ENCODE measurements at regions not wholly inside any gene's neighbourhood (a gene's known extent, or its start where the extent isn't known, plus 50 kb on each side); places are given as distances from the start of the nearest gene placed in this dataset.

DNA sequence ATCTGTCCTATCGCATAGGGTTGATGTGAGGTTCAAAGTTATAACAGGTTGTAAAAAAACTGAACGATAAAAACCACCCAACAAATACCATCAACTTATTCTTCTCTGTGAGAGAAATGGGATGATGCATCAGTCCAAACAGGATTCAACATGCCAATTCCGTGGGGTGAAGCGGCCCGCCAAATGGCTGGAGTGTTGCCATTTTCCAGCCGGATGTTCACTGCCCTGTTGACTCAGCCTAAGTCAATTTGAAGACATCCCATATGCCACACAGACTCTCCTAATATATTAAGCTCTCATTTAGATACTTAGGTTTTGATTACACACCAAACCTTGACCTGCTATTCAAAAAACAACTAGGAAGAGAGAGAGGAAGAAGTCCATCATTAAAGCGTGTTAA, 311.1 kb downstream of the VPS13C start (continued):
- TF ChIP-seq, protein P1, sequence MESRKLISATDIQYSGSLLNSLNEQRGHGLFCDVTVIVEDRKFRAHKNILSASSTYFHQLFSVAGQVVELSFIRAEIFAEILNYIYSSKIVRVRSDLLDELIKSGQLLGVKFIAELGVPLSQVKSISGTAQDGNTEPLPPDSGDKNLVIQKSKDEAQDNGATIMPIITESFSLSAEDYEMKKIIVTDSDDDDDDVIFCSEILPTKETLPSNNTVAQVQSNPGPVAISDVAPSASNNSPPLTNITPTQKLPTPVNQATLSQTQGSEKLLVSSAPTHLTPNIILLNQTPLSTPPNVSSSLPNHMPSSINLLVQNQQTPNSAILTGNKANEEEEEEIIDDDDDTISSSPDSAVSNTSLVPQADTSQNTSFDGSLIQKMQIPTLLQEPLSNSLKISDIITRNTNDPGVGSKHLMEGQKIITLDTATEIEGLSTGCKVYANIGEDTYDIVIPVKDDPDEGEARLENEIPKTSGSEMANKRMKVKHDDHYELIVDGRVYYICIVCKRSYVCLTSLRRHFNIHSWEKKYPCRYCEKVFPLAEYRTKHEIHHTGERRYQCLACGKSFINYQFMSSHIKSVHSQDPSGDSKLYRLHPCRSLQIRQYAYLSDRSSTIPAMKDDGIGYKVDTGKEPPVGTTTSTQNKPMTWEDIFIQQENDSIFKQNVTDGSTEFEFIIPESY (IDR thresholded peaks at IDR 0.05): no peak
- TF ChIP-seq ASH2L (IDR thresholded peaks at IDR 0.05; ENCODE audit: borderline replicate concordance, low read depth) (no peak), POLR2A (IDR thresholded peaks at IDR 0.05; ENCODE audit: low read depth, low read length) (no peak), PAX8 (IDR thresholded peaks at IDR 0.05) (no peak), RB1 (IDR thresholded peaks at IDR 0.05; ENCODE audit: borderline replicate concordance) (no peak), NFIC (IDR thresholded peaks at IDR 0.05; ENCODE audit: low read depth, low read length) (no peak), SMAD5 (IDR thresholded peaks at IDR 0.05; ENCODE audit: low read depth) (no peak), RBBP5 (conservative IDR thresholded peaks at IDR 0.05) (no peak), KAT2A (conservative IDR thresholded peaks at IDR 0.05; ENCODE audit: control insufficient read depth, low read depth, low read length) (no peak)

DNA sequence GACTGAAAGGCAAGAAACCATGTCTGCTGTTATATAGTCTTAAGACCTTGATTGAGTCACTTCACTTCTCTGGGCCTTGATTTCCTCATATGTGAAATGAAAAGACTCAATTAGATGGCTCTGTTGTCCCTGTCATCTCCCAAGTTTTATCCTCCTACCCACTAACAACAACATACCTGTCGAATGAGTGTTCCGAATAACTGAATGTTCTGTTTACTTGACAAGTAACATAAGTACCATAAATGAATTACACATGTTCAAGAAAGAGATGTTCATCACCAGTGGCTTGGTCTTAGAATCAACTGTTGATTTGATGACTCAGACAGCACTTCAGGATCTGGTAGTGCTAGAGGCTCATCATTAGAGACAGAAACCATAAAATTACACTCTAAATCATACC, 311.7 kb downstream of the VPS13C start:
- CTCF ChIA-PET: no interaction called here
- no peaks in the 10 kb centered on the region for H3K4me1 ChIP-seq (ENCODE audit: control insufficient read depth, insufficient read depth, low read length)
- DNase-seq (ENCODE audit: low read depth, low spot score): no peak
- POLR2A ChIA-PET: no interaction called here
- TF ChIP-seq SUPT20H (IDR thresholded peaks at IDR 0.05; ENCODE audit: borderline replicate concordance, control insufficient read depth, low read depth, low read length): no peak
- TF ChIP-seq PAX8 (IDR thresholded peaks at IDR 0.05): no peak
- no peak for TF ChIP-seq NR2C2 (IDR thresholded peaks at IDR 0.05; ENCODE audit: borderline replicate concordance, control insufficient read depth, insufficient read length, low read depth)
- TF ChIP-seq NFIC (IDR thresholded peaks at IDR 0.05; ENCODE audit: low read depth, low read length): no peak
- no peak for TF ChIP-seq SIX5 (IDR thresholded peaks at IDR 0.05; ENCODE audit: low read depth, low read length, severe bottlenecking)
- no peak for TF ChIP-seq PBX3 (IDR thresholded peaks at IDR 0.05; ENCODE audit: insufficient replicate concordance, low read depth, low read length)
- no peak for TF ChIP-seq TARDBP (IDR thresholded peaks at IDR 0.05; ENCODE audit: borderline replicate concordance)
- TF ChIP-seq HDGF (IDR thresholded peaks at IDR 0.05): no peak
- no peak for TF ChIP-seq TCF3 (IDR thresholded peaks at IDR 0.05; ENCODE audit: borderline replicate concordance, insufficient read depth, low read depth, low read length)
- TF ChIP-seq CBFB (IDR thresholded peaks at IDR 0.05; ENCODE audit: low read depth): no peak
- no peak for TF ChIP-seq ZNF24 (IDR thresholded peaks at IDR 0.05)
- TF ChIP-seq NRF1 (conservative IDR thresholded peaks at IDR 0.05; ENCODE audit: low read depth, low read length): no peak
- no peak for TF ChIP-seq RELA (IDR thresholded peaks at IDR 0.05; ENCODE audit: borderline replicate concordance, partially characterized antibody)
- no peak for TF ChIP-seq EED (IDR thresholded peaks at IDR 0.05; ENCODE audit: low read depth)
- no peak for TF ChIP-seq PAX5 (IDR thresholded peaks at IDR 0.05; ENCODE audit: borderline replicate concordance, low read depth, low read length)
- TF ChIP-seq ZBED1 (IDR thresholded peaks at IDR 0.05; ENCODE audit: borderline replicate concordance): no peak
- no peak for TF ChIP-seq YBX1 (IDR thresholded peaks at IDR 0.05)
- no peak for TF ChIP-seq MEF2A (IDR thresholded peaks at IDR 0.05; ENCODE audit: insufficient read depth, low read depth, low read length)
- no peak overlapping the region for H2AFZ ChIP-seq (ENCODE audit: control insufficient read depth, low read depth, low read length)
- intact Hi-C loops (cut with micrococcal nuclease; ENCODE audit: unreplicated experiment): no loop called here
- no peak for FAIRE-seq
- SMC1A ChIA-PET (ENCODE audit: uncharacterized antibody, unreplicated experiment): no interaction called here
- in situ Hi-C loops (cut with MboI): no loop called here
- no peaks in the 10 kb centered on the region for H3K9me3 ChIP-seq (replicated peaks; ENCODE audit: control insufficient read depth, insufficient read depth, low read length)
- H3K9ac ChIP-seq (ENCODE audit: control insufficient read depth, insufficient read depth, low read length): no peak overlapping the region
- H3K79me2 ChIP-seq (ENCODE audit: control insufficient read depth, insufficient read depth, low read length): no peaks in the 10 kb centered on the region
- RAD21 ChIA-PET (ENCODE audit: unreplicated experiment): no interaction called here
- H3K4me3 ChIP-seq: no peak overlapping the region
- no peaks in the 10 kb centered on the region; a peak in 1 of 4 replicates for H3K27me3 ChIP-seq (replicated peaks in 1 of 2; ENCODE audit: control insufficient read depth in 2 of 2, insufficient read depth in 2 of 2, low read length in 1 of 2)
- BruUV-seq (replicated peaks): no TSS peak
- no peaks in the 10 kb centered on the region for H3K36me3 ChIP-seq (ENCODE audit: control insufficient read depth in 2 of 2, insufficient read depth in 2 of 2, low read length in 1 of 2)
- H3K4me2 ChIP-seq (ENCODE audit: control insufficient read depth, insufficient read depth): no peak overlapping the region
- 60% methylated on average over 2 of the region's 2 CpGs for WGBS (ENCODE audit: insufficient coverage, insufficient replicate concordance, low lambda C conversion rate, missing lambda C conversion rate)
- no peak overlapping the region for H3K27ac ChIP-seq (ENCODE audit: control insufficient read depth, insufficient read depth)
- ATAC-seq: no peak
- no peaks in the 10 kb centered on the region for H4K20me1 ChIP-seq (ENCODE audit: control insufficient read depth, insufficient read depth)
